Nephron (organoid): ENCODE measurements at regions not wholly inside any gene's neighbourhood (a gene's known extent, or its start where the extent isn't known, plus 50 kb on each side); places are given as distances from the start of the nearest gene placed in this dataset.

Experiments used
- H3K27ac Mint-ChIP-seq, 3 experiments: 2 replicates each; pipeline ENCODE4 v1.8.0; 2020; ENCODE audit warnings: mixed read lengths in 3 of 3, mild to moderate bottlenecking in 2 of 3, moderate library complexity in 1 of 3
- H3K27me3 Mint-ChIP-seq: 2 replicates; pipeline ENCODE4 v1.8.0; 2021; ENCODE audit warnings: low read depth, mild to moderate bottlenecking, moderate library complexity, mixed read lengths
- H3K36me3 Mint-ChIP-seq: 2 replicates; pipeline ENCODE4 v1.8.0; 2020; ENCODE audit warnings: low read depth, mixed read lengths
- H3K4me1 Mint-ChIP-seq: 2 replicates; pipeline ENCODE4 v1.8.0; 2020; ENCODE audit warnings: mixed read lengths
- H3K4me3 Mint-ChIP-seq, 3 experiments: 2 replicates each; pipeline ENCODE4 v1.8.0; 2020; ENCODE audit warnings: mild to moderate bottlenecking in 3 of 3, mixed read lengths in 3 of 3, moderate library complexity in 2 of 3
- H3K9me3 Mint-ChIP-seq: 2 replicates; pipeline ENCODE4 v1.8.0; 2020; ENCODE audit warnings: mixed read lengths
- TF ChIP-seq, protein P1 (sequence below), 3 experiments: fragments of 200-600 bp; sonication (generic); IDR thresholded peaks; one replicate each; pipeline ENCODE4 v1.5.0; 2021; ENCODE audit warnings: antibody characterized with exemption in 3 of 3; ENCODE audit not compliant: unreplicated experiment in 3 of 3

DNA sequence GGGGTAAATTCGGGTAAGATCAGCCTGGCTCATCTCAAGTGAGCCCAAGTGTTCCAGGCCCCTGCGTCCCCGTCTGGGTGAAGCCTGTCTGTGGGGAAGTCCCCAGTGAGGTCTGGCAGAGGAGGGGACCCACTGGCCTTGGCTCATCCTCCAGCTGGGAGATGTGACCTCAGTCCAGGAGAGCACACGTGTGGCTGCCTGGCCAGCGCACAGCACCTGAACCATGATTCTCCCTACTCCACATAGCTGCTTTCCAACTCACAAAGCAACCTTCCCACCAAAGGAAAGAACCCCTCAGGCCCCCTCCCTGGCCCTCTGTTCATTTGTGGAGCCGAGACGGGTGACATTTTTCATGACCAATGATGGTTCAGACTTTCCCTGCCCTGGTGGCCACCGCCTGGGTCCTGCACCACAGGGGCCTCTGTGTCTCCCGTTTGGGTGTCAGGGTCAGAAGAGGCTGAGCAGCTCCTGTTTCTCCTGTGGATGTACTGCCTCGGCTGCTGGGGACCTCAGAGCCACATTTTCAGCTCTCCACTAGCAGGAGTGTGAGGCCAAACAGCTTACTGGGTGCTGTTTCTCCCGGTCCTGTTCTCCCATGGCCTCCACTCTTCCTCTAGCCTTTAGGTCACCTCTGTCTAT is 111.4 kb downstream of the CPZ start:
- H3K36me3 Mint-ChIP-seq, result no peaks in the 10 kb centered on the region
- peaks cover 2% of the 10 kb centered on the region for H3K9me3 Mint-ChIP-seq
- no peak overlapping the region for H3K4me3 Mint-ChIP-seq
- TF ChIP-seq, protein P1, sequence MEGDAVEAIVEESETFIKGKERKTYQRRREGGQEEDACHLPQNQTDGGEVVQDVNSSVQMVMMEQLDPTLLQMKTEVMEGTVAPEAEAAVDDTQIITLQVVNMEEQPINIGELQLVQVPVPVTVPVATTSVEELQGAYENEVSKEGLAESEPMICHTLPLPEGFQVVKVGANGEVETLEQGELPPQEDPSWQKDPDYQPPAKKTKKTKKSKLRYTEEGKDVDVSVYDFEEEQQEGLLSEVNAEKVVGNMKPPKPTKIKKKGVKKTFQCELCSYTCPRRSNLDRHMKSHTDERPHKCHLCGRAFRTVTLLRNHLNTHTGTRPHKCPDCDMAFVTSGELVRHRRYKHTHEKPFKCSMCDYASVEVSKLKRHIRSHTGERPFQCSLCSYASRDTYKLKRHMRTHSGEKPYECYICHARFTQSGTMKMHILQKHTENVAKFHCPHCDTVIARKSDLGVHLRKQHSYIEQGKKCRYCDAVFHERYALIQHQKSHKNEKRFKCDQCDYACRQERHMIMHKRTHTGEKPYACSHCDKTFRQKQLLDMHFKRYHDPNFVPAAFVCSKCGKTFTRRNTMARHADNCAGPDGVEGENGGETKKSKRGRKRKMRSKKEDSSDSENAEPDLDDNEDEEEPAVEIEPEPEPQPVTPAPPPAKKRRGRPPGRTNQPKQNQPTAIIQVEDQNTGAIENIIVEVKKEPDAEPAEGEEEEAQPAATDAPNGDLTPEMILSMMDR (IDR thresholded peaks at IDR 0.05; ENCODE audit: unreplicated experiment in 3 of 3), result no peak
- H3K27me3 Mint-ChIP-seq, result peaks cover 70% of the 10 kb centered on the region
- no peak overlapping the region for H3K27ac Mint-ChIP-seq
- H3K4me1 Mint-ChIP-seq, result no peaks in the 10 kb centered on the region

DNA sequence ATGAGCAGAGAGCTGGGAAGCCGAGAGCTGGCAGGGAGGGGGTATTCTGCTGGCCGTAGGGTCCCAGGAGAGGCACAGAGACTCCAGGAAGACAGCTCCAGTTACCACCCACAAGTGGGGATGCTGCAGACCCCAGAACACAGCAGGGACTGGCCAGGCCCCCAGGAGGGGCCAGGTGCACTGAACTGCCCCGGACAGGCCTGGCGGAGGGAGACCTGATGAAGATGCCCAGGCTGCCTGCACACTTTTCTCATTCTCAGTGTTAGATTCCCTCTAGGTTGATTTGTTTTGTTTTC is 110.8 kb downstream of the CPZ start:
- Mint-ChIP-seq H3K27ac (no peak overlapping the region), H3K36me3 (no peaks in the 10 kb centered on the region), H3K9me3 (peaks cover 2% of the 10 kb centered on the region), H3K4me3 (no peak overlapping the region), H3K27me3 (peaks cover 71% of the 10 kb centered on the region), H3K4me1 (no peaks in the 10 kb centered on the region)
- TF ChIP-seq, protein P1 (IDR thresholded peaks at IDR 0.05; ENCODE audit: unreplicated experiment in 3 of 3), result no peak

DNA sequence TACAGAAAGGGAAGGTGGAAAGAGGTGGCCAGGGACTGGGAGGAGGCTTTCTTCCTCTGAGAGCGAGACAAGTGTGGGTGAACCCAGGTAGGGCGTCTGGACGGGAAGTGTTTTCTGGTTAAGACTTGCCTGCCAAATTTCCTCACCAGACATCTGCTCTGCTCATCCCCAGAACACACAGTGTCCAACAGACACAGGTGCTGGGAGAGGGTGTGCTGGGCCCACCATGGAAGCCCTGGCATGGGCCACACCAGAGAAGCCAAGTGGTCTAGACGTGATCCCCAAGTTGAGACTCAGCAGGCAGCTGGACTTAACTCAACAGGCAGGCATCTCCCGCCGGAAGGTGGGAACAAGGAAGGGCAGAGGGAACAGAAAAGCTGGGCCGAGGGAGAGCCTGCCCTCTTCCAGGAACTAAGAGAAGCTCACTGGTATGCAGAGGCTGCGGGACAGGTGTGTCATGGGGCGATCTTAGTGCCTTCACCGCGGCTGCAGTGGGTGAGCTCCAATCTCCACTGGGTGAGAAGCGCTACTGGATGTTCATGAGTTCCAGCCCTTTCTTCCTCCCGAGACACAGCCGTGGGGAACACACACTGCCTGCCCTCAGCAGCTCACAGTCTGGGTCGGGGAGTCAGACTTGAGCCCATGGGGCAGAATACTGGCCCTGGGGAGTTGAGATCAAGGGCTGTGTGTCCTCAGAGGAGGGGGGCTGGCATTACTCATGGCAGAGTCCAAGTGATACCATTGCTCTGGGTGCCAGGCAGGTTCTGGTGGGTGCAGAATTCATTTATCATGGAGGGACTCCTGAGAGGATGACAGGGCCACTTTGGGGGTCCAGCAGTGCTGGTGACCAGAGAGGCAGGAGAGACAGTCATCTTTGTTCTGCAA is 110.2 kb downstream of the CPZ start:
- H3K27ac Mint-ChIP-seq, result no peak overlapping the region
- H3K4me1 Mint-ChIP-seq, result no peaks in the 10 kb centered on the region
- no peak overlapping the region for H3K4me3 Mint-ChIP-seq
- TF ChIP-seq, protein P1 (IDR thresholded peaks at IDR 0.05; ENCODE audit: unreplicated experiment in 3 of 3), result no peak
- H3K27me3 Mint-ChIP-seq, result peaks cover 74% of the 10 kb centered on the region
- H3K9me3 Mint-ChIP-seq, result peaks cover 2% of the 10 kb centered on the region
- H3K36me3 Mint-ChIP-seq, result no peaks in the 10 kb centered on the region

DNA sequence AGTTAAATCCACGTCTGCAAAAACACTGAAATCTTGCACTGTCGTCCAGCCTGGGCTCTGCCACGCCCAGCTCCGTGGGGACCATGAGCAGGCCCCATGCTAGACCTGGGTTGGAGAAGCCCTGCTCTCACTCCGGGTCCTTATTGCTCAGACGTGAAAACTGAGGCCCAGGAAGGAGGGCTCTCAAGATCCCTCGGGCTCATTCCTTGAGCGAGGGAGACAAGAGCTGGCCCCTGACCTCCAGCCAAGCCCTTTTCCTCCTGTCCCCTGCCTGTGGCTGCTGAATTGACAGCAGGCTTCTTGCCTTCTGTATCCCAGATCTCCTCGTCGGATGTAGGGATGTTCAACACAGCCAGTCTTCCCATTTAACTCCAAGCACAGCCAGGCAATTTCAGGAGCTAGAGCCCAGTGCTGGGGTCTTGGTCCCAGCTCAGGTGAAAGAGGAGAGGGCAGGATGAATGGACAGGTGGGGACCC is 109.5 kb downstream of the CPZ start:
- peaks cover 7% of the 10 kb centered on the region for H3K9me3 Mint-ChIP-seq
- TF ChIP-seq, protein P1 (IDR thresholded peaks at IDR 0.05; ENCODE audit: unreplicated experiment in 3 of 3), result no peak
- no peaks in the 10 kb centered on the region for H3K36me3 Mint-ChIP-seq
- H3K27ac Mint-ChIP-seq, result no peak overlapping the region
- H3K4me1 Mint-ChIP-seq, result no peaks in the 10 kb centered on the region
- H3K27me3 Mint-ChIP-seq, result peaks cover 71% of the 10 kb centered on the region
- H3K4me3 Mint-ChIP-seq, result no peak overlapping the region

DNA sequence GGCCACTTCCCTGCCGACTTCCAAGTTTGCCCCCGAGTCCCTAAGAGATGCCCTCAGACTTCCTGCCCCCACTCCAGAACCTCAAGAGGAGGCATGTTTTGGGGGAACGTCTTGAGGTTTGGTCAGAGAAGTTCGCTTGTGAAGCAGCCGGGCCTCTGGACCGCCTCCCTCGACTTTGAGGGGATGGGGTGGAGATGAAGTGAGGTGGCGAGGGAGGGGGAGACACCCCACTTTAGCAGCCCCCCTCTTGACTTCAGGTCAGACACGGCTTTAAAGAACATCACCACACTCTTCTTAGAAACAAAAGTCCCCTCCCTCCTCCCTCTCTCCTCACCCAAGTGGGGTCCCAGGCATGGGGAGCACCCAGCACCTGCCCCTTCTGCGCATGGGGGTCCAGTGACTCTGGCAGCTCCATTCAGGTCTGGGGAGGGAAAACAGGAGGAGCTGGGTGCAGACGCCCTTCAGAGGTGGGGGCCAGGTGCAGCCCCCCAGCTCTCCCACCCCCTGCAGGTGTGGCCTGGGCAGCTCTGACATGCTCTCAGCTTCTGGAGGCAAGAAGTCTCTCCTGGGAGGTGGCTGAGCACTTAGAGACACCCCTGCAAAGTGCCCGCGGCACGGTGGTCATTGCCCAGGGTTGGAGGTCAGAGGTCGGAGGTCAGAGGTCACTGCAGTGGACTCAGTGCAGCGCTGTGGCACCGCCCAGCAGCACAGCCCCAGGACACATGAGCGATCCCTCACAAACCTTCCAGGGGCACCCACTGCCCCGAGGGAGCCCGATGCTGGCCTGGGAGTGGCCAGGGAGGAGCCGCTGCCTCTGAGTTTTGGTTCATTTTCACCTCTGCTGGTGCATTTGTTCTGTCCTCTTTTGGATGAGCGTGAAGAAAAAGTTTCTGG is 108.8 kb downstream of the CPZ start:
- H3K4me3 Mint-ChIP-seq, result no peak overlapping the region
- no peak overlapping the region for H3K27ac Mint-ChIP-seq
- TF ChIP-seq, protein P1 (IDR thresholded peaks at IDR 0.05; ENCODE audit: unreplicated experiment in 3 of 3), result no peak
- no peaks in the 10 kb centered on the region for H3K36me3 Mint-ChIP-seq
- peaks cover 70% of the 10 kb centered on the region for H3K27me3 Mint-ChIP-seq
- H3K4me1 Mint-ChIP-seq, result no peaks in the 10 kb centered on the region
- peaks cover 7% of the 10 kb centered on the region for H3K9me3 Mint-ChIP-seq
